ENCODE measurements at regions not wholly inside any gene's neighbourhood (a gene's known extent, or its start where the extent isn't known, plus 50 kb on each side); places are given as distances from the start of the nearest gene placed in this dataset.

DNA sequence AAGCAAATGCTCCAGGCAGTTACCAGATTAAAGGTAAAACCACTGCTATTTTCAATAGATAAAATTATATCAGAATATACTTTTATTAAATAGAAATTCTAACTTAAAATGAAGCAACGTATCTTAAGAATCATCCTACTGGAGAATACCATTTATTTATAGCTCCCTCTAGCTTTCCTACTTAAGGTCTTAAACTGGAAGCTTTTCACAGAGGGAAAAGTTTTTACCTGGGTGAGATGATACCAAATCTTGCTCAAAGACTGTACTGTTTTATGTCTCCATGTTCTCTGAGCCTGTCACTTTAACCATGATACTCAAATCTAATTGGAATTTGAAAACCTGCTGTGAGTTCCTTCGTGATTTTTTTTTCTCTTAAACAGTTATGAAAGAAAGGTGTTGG, 291.8 kb downstream of the AASDHPPT start:
- no peaks in the 10 kb centered on the region for H3K27me3 ChIP-seq
- H3K36me3 ChIP-seq: no peaks in the 10 kb centered on the region
- TF ChIP-seq CTCF (IDR thresholded peaks at IDR 0.05): no peak
- DNase-seq: no peak
- no peaks in the 10 kb centered on the region for H3K4me1 ChIP-seq
- intact Hi-C loops (cut with DNase I): no loop called here
- H3K27ac ChIP-seq: no peak overlapping the region
- H3K9me3 ChIP-seq: no peaks in the 10 kb centered on the region
- ATAC-seq: no peak
- no peak overlapping the region for H3K4me3 ChIP-seq
- WGBS, 2 donors: 54 to 61% methylated on average over 2 of the region's 2 CpGs

DNA sequence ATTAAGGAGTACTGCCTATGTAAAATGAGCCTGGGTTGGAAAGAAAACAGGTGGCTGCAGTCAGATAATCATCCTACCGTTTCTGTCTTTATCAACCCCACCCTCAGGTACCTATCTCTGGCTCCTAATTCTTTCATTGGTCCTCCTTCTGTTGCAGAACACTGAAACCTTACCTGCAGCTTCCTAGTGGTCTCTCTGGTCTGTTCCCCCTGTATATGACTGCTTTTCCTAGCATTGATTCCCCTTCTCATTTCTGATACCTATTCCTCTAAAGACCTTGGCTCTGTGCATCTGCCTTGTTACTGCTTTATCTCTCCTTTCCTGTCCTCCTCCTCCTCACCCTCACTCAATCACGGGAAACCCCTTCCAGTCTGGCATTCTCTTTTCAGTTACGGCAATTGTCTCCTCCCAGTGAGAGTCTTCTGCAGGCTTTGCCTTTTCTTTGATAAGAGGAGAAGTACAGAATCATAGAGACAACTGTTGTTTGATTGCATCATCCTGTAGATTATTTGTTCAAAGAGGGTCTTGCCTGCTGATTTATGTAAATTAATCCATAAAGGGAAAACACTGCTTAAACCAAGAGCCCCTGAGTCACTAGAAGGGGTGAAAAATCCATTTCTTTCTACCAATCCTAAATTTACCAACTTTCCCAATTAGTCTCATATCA, 301.2 kb downstream of the AASDHPPT start:
- ATAC-seq: no peak
- H3K27me3 ChIP-seq: no peaks in the 10 kb centered on the region
- no peak for TF ChIP-seq CTCF (IDR thresholded peaks at IDR 0.05)
- DNase-seq: no peak
- WGBS, 2 donors: 39 to 44% methylated on average over 3 of the region's 3 CpGs
- no peaks in the 10 kb centered on the region for H3K9me3 ChIP-seq
- H3K36me3 ChIP-seq: no peaks in the 10 kb centered on the region
- no peak overlapping the region for H3K4me3 ChIP-seq
- no peaks in the 10 kb centered on the region for H3K4me1 ChIP-seq
- H3K27ac ChIP-seq: no peak overlapping the region
- intact Hi-C loops (cut with DNase I): no loop called here

- ATAC-seq: no peak
- H3K9me3 ChIP-seq: no peaks in the 10 kb centered on the region
- H3K27me3 ChIP-seq: no peaks in the 10 kb centered on the region
- no peak for TF ChIP-seq CTCF (IDR thresholded peaks at IDR 0.05)
- intact Hi-C loops (cut with DNase I): no loop called here
- no peak overlapping the region for H3K4me3 ChIP-seq
- 59 to 86% methylated on average over 2 of the region's 2 CpGs for WGBS, 2 donors
- no peak overlapping the region for H3K27ac ChIP-seq
- no peaks in the 10 kb centered on the region for H3K36me3 ChIP-seq
- no peak for DNase-seq
- no peaks in the 10 kb centered on the region for H3K4me1 ChIP-seq
These were observed 301.8 kb downstream of the AASDHPPT start for GRCh38 chr11:106379265-106379664.

DNA sequence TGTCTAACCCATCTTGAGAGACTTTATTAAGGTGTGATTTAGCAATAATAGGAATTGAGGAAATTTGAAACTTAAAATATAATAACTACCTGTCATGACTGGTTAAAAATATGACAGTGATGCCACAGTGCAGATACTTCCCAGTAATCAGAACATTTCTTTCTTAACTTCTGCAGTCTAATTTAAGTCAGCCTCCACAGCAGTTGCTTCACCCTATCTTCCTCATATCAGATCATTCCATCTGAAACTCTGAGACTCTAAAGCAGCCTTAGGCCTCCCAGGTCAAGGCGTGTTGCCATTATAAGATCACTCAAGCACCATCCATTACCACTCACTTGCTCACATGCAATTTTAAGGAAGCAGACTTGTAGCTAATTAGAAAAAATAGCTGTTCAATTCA, 302.2 kb downstream of the AASDHPPT start:
- no peaks in the 10 kb centered on the region for H3K36me3 ChIP-seq
- H3K9me3 ChIP-seq: no peaks in the 10 kb centered on the region
- intact Hi-C loops (cut with DNase I): no loop called here
- H3K4me3 ChIP-seq: no peak overlapping the region
- DNase-seq (no peak), ATAC-seq (no peak)
- no peaks in the 10 kb centered on the region for H3K4me1 ChIP-seq
- H3K27ac ChIP-seq: no peak overlapping the region
- H3K27me3 ChIP-seq: no peaks in the 10 kb centered on the region
- WGBS, 2 donors: 62 to 72% methylated on average over 1 of the region's 1 CpG
- no peak for TF ChIP-seq CTCF (IDR thresholded peaks at IDR 0.05)
